RKO (cell line): ENCODE measurements at regions not wholly inside any gene's neighbourhood (a gene's known extent, or its start where the extent isn't known, plus 50 kb on each side); places are given as distances from the start of the nearest gene placed in this dataset.

Source experiments
- DNase-seq: peaks from one replicate; pipeline ENCODE4 v3.0.0-alpha.2; 2016; ENCODE audit warnings: low spot score

DNA sequence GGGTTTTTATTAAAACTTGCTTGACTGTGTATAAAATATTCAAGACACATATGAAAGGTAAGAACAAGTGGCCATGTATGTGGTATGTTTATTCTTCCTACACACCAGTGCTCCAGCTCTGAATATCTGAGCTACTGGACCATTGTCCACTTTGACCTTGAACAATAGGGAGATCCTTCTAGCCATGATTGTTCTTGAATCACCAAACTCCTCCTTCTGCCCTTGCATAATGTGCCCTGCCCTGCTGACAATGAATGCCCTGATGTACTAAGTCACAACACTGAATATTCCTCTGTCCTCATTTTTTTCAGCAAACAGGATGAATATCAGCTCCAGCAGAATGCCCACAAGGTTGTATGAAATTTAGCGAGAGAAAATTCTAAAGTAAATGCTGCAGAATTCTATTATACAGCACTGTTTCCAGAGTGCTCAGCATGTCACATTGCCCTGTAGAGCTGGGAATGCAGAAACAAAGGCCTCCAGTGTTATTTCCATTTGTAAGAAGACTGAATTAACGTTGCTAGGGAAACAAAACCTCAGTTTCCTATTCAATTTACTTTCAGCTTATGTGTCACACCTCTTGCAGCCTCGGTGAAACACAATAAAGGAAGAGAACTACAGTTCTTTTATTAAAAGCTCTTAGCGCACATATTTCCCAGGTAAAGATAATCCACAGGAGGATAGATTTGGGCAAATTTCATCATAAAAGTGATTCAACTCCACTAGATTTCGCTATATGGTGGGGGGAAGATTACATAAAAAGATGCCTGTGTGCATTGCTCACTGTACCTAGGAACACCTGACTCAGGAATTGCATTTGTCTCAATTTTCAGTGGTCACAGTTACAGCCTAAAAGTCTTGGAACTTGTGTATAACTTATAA is 187.4 kb upstream of the ATP1B1 start:
- no peak for DNase-seq

DNA sequence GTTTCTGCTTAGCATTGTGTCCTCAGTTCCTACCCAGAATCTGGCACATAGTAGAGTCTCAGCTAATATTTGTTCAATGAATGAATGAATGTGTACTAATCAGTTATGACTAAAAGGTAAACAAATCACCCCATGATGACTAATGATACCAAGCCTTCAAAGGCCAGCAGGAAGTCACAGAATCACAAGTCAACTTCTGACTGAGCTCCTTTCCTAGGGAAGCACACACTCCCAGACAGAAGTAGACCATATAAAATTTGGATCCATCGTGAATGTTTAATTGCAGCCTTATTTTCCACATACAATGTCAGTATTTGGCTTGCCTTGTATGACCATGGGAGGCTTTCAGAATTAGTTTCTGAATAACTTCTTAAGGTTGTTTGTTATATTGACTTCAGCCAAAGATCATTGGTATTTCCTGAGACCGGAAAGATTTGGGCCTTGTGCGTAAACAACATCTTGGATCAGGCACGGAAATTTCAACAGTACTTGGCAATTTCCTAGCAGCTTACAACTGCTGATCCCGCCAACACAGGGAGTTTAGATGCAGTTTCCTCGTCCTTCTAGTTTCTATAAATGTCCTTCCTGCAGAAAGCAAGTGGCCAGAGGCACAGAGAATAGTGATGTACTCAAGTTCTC is 185.9 kb upstream of the ATP1B1 start:
- peak; percentile 32 for DNase-seq

DNA sequence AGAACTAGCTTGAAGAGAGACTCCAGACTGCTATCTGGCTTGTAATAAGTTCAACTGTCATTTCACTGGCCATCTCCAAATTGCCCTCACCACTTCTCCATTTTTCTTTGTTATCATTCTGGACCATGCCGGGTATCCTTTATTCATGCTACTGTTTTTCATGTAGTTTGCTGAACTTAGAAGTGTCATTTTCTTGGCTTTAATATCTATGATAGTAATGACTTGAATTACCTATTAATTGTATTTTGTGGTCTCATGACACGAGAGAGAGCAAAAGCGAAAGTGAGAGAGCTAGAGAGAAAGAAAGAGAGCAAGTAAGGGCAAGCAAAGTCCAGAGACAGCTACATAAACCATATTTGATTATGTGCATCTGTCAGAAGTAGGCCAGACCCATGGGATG is 184.9 kb upstream of the ATP1B1 start:
- DNase-seq = no peak

DNA sequence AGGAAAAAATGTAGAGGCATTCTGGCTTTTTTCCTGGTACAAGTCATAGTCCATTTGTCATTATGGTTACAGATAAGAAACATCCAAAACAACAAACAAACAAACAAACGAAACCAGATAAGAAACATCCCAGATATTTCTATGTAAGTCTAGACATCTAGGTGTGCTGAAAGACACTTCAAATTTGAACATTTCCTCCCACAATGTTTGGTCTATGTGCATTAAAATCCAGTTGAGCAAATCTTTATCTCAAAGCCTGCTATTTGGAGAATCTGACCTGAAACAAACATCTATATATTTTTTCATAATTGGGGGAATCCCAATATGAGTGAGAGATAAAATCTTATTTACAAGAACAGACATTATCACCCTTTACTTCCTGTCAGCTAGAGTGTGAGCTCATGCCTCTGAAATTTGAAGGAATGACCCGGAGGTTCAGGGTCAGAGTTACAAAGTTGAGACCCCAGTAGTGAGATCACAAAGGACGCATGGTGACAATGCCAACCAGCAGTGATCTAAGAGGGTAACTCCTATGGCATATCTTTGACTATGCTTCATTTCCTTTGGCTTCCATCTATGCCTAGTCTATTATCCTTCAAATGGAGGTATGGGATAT is 182.9 kb upstream of the ATP1B1 start:
- no peak for DNase-seq

DNA sequence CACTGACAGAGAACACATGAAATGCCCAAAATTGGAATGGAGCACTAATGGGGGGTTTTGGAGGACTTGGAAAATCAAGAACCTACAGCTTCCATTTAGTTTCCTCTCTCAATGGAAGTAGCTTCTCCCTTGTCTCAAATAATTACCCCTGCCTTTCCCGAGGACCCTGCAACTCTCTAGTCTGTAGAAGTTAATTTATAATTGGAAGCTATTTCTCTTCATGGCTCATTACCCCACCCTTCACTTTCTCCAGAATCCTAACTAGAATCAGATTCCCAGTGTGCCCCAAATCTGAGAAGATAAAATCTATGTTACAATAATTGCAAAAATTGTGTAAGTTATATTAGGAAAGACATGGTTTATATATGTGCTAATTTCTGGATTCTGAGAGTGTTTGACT is 181.5 kb upstream of the ATP1B1 start:
- no peak for DNase-seq

DNA sequence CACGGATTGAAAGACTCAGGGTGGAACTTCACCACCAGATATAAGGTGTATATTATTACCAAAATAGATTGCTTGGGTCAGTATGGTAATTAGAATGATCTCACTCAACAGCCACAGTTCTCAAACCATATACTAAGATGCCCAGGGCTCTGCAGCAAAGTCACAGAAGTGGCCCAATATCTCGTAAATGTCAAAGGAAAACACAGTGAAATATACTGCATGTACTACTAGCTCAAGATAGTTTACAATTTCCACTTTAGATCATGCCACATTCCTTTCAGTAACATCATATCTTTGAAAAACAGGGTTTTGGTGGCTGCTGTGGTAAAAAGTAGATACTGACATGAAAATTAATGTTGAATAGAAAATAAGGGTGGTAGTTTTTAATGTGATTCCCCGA is 180.3 kb upstream of the ATP1B1 start:
- DNase-seq = no peak

DNA sequence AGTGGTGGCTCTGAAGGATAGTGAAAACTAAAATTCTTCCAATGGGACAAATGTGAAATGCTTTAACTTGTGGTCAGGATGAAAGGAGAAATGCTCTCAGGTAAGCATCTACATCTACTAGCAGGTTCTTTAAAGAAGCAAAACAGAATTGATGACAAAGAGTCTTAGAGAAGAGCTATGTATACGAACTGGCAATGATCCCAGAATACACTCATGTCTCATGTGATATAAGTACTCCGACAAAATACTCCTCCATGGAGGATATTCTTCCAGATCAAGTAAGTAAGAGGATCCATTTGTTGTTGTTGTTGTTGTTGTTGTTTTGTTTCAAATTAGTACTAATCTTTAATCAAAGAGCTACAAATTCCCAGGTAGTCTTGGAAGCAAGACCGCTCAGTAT is 174.0 kb upstream of the ATP1B1 start:
- peak; percentile 26 for DNase-seq

DNA sequence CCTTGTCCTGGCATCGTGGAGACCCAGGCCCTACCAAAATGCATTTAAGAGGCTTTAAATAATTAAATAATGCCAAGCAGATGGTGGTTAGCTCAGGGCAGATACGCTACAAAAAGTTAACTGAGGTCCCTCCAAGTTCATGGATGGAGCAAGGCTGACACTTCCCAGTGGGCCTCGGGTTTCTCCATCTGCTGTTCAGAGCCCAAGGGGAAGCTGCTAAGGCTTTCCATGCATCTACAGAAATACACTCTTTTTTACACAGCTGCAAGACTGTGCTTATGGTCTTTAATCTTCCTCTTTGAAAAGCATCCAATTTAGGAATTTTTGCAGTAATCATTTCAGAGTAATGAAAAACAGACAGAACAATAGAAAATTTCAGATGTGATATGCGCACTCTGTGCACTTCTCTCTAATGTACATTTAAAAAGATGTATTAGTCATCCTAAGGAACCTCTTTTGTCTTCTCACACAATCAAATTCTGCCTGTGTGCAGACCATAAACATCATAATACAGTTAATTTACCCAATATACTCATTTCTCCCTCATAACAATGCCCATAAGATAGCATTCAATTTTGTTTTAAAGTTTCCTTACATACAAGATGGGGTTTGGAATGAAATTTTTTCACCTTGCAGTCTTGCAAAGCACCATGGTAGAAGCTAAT is 173.2 kb upstream of the ATP1B1 start:
- no peak for DNase-seq

DNA sequence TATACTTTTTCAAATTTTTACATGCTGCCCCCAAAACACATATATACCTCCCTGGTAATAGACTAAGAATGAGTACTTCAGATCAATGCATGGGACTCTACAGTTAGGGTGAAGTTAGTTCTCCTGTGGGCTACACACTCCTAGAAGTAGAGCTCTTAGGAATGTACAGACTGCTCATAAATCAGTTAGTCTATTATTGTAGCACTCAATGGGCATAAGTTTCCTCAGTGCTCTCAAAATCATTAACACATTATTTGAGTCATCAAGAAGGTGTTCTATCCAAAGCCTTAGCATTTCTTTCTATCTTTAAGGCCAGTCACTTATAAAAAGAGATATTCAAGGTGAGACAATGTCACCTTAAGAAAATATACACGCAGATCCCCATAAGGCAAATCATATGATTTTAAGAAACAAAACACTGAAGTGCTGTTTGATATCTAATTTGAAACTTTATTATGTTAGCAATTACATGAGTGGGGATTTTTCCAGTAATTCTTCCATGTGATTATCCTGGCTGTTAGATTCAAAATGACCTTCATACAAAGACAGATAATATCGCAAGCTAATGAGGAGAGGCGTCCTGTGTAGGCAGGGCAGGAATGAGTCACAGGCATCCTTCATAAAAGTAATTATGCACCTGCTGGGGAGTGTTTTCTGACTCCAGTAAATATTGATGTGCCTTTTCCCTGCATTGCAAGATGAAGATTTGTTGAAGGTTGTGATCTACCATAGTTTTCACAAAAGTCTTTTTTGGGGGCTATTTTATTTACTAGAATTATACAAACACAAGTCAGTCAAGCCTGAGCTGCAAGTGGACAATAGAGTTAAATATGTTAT is 167.2 kb upstream of the ATP1B1 start:
- no peak for DNase-seq

DNA sequence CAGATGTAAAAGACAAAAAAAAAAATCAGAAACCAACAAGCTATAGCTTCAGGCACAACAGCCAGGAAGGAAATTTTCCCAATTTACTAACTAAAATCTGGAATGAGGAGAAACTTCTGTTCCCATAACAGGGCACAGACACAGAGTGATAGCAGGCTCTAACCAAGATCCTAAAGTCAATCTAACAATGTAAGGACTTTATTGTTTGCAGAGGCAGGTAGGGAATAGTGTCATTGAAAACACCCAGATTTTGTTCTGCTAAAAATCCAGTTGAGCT is 166.6 kb upstream of the ATP1B1 start:
- DNase-seq = no peak

DNA sequence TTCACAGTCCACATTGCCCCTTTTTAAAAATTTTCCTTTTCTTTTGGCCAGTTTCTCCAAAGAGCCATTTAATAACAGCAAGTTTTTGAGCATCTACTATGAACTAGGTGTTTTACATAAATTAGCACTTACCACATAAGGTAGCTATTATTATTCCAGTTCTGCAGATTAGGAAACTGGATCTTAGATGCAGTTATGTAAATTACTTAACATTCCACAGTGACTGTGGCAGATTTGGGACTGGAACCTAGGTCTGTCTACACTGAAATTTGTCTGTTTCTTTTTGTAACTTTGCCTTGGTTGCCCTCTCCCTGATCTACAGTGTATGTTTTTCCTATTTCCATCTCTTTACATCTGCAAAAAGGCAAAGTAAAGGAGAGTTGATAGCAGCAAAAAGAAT is 164.8 kb upstream of the ATP1B1 start:
- no peak for DNase-seq

DNA sequence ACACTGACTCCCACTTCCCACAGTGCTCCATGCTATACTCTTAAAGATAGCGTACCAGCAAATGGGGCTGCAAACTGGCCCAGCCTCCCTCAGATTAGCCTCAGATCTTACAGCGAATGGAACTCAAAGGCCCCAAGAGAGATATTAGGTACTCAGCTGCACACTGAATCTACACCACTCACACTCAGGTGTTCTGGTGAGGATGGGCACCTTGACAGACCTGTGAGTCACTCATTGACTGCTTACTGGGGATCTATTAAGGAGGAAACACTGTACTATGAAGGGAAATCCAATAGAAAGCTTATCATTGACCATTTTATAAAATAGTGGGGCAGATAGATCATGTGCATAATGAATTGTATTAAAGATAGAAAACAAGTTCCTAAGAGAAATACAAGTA is 164.3 kb upstream of the ATP1B1 start:
- DNase-seq = no peak

DNA sequence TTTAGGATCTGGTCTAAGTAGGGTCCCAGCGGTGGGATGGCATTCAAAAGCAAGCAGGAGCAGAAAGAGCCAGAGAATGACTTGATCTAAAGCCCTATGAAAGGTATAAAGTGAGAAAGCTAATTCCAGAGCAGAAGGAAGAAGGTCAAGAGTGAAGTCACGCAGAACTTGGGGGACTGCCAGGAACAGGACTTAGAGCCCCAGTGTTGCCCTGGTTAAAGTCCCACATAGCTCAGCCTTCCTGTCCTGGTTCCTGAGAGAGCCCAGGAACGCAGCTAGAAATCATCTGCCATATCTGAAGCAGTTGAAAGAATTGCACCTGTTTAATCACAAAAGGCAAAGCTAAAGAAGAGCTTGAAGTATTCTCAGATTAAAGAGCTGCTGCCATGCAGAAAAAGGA is 160.6 kb upstream of the ATP1B1 start:
- DNase-seq = no peak

DNA sequence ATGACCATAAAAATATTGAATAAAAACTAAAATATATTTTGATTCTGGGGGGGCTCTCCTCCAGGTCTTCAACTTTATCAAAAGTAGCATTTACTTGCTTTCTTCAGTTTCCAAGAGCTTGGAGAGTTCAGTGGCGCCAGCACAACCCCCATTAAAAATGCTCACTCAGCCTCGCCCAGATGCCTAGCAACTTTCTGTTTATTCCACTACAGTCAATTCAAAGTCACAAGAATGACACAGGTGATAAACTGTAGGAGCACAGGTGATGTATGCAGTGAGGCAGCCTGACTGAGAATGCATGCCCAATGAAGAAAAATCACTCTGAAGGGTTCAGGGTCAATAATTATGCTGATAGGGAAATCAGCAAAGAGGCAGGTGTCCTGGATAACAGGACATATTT is 159.4 kb upstream of the ATP1B1 start:
- DNase-seq = no peak

DNA sequence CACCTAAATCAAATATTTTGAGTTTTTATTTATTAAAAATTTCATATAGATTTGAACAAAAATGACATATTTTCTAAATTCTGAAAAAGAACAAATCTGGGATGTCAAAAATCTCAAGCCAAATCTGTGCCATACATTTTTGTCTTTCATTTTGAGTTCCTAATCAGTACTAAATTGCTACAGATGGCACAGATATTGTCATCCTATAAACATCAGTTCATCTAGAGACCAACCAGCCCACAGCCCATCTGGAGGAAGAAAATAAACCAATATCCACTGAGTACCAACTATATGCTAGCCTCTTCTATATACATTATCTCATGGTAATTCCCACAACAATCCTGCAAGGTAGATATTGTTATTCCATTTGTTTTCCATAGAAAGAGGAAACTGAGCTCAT is 156.8 kb upstream of the ATP1B1 start:
- DNase-seq = no peak

DNA sequence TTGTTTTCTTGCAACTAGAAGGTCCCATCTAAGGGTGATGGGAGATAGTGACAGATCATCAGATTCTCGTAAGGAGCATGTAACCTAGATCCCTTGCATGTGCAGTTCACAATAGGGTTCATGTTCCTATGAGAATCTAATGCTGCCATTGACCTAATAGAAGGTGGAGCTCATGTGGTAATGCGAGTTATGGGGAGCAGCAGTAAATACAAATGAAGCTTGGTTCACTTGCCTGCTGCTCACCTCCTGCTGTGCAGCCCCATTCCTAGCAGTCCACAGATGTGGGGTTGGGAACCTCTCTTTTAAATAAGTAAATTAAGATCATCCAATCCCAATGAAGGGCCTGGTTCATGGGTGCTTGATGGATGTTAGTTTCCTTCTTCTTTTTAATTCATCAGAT is 148.7 kb upstream of the ATP1B1 start:
- DNase-seq = no peak

DNA sequence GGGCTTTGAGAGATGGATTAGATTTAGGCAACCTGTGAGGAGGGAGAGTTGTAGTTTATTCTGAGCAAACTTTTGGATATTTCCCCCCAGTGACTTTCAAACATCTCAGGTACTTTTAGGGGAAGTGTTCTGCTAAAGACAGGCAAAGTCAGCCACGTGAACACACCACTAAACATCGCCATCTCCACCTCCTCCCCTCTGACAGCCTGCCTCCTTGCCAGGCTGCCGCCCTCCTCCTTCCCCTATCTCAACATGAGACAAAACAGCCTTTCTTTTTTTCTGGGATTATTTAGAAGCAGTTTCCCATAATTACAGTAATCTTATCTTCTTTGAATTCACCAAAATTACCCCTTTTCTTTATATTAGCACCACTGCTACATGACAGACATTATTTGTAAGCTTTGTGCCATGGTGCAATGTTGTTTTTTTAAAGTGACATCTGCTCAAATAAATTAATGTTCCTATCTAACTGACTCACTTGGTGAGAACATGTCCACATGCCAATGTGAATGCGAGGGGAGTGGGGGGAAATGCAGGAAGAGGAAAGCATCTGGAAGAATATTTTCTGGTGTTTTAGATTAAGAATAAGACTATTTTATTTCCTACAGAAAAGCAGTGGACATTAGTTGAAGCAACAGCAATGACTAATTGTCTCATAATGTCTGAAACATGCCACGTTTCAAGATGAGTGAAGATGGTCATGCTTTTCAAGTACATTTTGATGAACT is 147.8 kb upstream of the ATP1B1 start:
- no peak for DNase-seq

DNA sequence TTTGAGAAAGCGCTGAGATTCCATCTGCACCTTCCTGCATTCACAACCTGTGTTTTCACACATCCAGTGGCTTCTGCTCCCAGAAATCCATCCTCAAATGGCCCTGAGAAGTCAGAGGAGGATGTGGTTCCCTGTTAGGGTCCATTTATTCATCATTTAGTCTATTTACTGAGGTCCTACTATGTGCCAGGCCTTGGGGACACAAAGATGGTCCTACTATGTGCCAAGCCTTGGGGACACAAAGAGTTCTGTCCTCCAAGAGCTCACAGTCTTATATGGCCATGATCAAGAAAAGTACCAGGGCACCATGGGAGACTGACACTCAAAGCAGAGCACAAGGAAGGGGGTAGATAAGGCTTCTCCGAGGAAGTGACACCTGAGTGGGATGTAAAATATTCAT is 147.1 kb upstream of the ATP1B1 start:
- DNase-seq = no peak

DNA sequence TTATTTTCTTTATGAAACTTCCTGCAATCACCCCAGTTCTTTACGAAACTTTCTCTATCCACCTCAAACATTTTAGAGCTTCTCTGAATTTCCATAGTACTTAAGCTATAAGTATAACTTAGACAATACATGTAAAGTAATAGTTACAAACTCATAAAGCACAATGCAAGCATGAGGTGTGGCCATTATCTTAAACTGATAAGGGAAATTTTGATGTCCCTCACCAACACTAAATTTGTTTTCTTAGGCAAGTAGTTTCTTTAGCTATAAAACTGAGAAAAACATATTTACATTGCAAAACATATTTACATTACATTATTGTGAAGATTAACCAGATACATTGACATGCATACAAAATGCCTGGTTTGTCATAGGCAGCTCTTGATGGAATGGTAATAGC is 146.4 kb upstream of the ATP1B1 start:
- DNase-seq = no peak

DNA sequence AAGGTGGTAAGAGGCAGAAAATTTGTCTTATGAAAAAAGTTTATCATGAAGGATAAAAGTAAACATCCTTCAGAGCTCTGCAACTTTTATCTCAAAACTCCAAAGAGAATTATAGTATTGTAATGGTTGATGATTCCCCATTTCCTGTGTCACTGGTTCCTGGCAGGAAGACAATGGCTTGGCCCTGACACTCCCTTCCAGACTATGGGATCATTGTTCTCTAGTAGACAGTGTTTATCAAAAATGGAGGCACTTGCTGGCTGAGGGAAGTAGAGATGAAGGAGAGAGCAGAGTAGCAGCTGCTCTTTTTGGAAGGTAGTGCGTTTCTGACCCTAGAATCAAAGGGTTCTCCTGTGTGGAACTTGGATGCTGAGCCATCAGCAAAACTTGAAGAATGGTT is 145.9 kb upstream of the ATP1B1 start:
- DNase-seq = no peak

DNA sequence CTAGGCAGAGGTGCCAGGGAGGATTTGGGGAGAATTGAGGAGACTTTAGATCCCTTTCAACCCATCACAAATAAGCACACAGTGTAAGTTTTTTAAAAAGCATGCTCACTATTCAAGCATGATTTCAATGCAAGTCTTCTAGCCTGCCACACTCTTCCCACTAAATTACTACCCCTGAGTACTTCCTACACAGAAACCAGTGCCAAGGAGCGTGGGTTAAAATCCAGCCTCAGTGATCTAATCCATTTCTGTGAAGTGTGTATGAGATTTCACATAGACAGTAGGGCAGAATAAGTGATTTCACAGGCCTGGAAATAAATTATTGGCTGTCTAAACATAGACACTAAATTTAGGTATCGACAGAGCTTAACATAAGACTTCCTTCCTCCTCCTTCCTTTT is 142.9 kb upstream of the ATP1B1 start:
- DNase-seq = no peak

DNA sequence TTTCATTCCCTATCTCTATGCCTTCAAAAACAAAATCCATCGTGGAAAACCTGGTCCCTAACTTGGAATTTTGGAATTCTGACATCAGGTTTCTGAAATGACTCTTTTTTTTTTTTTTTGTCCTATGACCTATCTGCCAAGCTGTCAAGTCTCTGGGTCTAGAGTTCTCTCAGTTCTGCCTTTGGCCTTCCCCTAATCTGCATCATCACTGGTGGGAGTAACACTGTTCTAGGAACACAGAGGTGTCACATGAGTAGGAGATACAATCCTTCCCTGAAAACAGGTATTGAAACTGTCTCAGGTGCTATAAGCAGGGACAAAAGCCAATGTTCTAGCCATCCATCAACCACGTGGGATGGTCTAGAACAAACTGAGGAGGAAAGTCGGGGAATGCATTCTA is 142.0 kb upstream of the ATP1B1 start:
- DNase-seq = no peak
